ENCODE measurements at regions not wholly inside any gene's neighbourhood (a gene's known extent, or its start where the extent isn't known, plus 50 kb on each side); places are given as distances from the start of the nearest gene placed in this dataset.

DNA sequence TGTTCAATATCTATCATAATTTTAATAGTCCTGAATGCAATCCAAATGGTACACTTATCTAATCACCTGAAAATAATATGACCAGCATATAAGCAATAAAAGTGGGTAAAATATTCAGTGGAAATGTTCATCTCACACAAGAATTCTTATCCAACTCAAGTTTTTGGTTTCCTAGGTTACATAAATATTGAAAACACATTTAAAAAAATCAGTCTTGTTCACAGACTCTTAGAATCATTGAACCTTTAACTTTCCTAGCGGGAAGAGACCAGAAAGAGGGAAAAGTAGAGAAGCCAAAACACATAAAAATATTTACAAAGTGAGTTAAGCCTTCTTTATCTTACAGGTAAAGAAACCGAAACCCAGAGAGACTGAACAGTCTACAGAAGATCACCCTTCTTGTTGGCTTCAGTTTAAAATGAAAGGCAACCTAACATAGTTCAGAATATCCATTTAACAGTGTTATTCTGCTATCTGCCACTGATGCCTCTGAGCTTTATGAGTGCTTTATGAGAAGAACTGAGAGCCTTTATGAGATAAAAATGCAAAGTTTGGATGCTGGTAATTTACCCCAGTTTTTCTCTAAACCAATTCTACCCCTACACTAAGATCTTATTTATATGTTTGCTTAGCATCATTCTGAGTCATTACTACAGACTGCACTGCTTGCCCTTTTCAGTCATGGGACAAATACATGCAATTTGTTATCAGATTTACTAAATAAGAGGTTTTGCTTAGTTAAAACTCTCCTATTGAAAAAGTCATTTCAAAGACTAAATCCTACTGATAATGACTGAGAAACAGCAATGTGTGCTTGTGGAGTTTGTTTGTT, 453.3 kb upstream of the INTU start:
- TF ChIP-seq CTCF (IDR thresholded peaks at IDR 0.05; ENCODE audit: low read length) (no peak), EZH2 (optimal IDR thresholded peaks at IDR 0.05; ENCODE audit: low read depth, low read length) (no peak)
